Liver (tissue), 8 donors: ENCODE measurements at regions not wholly inside any gene's neighbourhood (a gene's known extent, or its start where the extent isn't known, plus 50 kb on each side); places are given as distances from the start of the nearest gene placed in this dataset.

Experiments
- DNase-seq: peaks from one replicate; pipeline ENCODE4 v3.0.0-alpha.2; 2017; ENCODE audit warnings: low spot score
- H3K27ac ChIP-seq, 2 donors: one replicate each; pipeline ENCODE4 v1.7.0; 2013; ENCODE audit warnings: inconsistent platforms in 2 of 2, low read length in 2 of 2, control low read depth in 1 of 2, low read depth in 1 of 2, mild to moderate bottlenecking in 1 of 2
- H3K27me3 ChIP-seq, 4 donors: one replicate each; pipeline versions ENCODE4 v1.6.1 to v1.7.0; 2013; ENCODE audit warnings: low read length in 3 of 4, inconsistent platforms in 1 of 4, mild to moderate bottlenecking in 1 of 4, moderate library complexity in 1 of 4; ENCODE audit not compliant: control insufficient read depth in 4 of 4, insufficient read depth in 4 of 4
- H3K36me3 ChIP-seq, 4 donors: one replicate each; pipeline versions ENCODE4 v1.6.1 to v1.7.0; 2013; ENCODE audit warnings: low read length in 3 of 4, mild to moderate bottlenecking in 3 of 4, low read depth in 1 of 4, moderate library complexity in 1 of 4; ENCODE audit not compliant: control insufficient read depth in 4 of 4, insufficient read depth in 3 of 4
- H3K4me1 ChIP-seq, 4 donors: one replicate each; pipeline versions ENCODE4 v1.6.1 to v1.7.0; 2013; ENCODE audit warnings: low read length in 3 of 4, mild to moderate bottlenecking in 3 of 4, moderate library complexity in 1 of 4; ENCODE audit not compliant: control insufficient read depth in 4 of 4, insufficient read depth in 4 of 4
- H3K4me3 ChIP-seq, 3 donors: one replicate each; pipeline versions ENCODE4 v1.6.1 to v1.7.0; 2013; ENCODE audit warnings: low read length in 3 of 3, control low read depth in 1 of 3, low read depth in 1 of 3, mild to moderate bottlenecking in 1 of 3
- H3K9ac ChIP-seq, 2 donors: one replicate each; pipeline ENCODE4 v1.7.0; 2013; ENCODE audit warnings: low read length in 2 of 2, mild to moderate bottlenecking in 2 of 2, moderate library complexity in 2 of 2, control low read depth in 1 of 2, low read depth in 1 of 2
- H3K9me3 ChIP-seq, 4 donors: one replicate each; pipeline versions ENCODE4 v1.6.1 to v1.7.0; 2013; ENCODE audit warnings: low read length in 3 of 4; ENCODE audit not compliant: control insufficient read depth in 4 of 4
- FOXA1 ChIP-seq: IDR thresholded peaks from 2 replicates; pipeline ENCODE4 v1.6.1; 2016; ENCODE audit warnings: antibody characterized with exemption
- FOXA2 ChIP-seq: IDR thresholded peaks from 2 replicates; pipeline ENCODE4 v1.6.1; 2016; ENCODE audit warnings: antibody characterized with exemption
- GABPA ChIP-seq, 2 donors: IDR thresholded peaks in 1 of 2; conservative IDR thresholded peaks in 1 of 2; 2 replicates each; pipeline ENCODE4 v1.6.1; 2016; ENCODE audit warnings: antibody characterized with exemption in 2 of 2, mild to moderate bottlenecking in 1 of 2, moderate library complexity in 1 of 2
- HNF4A ChIP-seq, 2 donors: conservative IDR thresholded peaks; 2 replicates each; pipeline ENCODE4 v1.6.1; 2016; ENCODE audit warnings: antibody characterized with exemption in 2 of 2, mild to moderate bottlenecking in 2 of 2
- HNF4G ChIP-seq: IDR thresholded peaks from 2 replicates; pipeline ENCODE4 v1.6.1; 2016; ENCODE audit warnings: antibody characterized with exemption
- JUND ChIP-seq, 2 donors: IDR thresholded peaks; 2 replicates each; pipeline ENCODE4 v1.6.1; 2016; ENCODE audit warnings: antibody characterized with exemption in 2 of 2
- MAX ChIP-seq: IDR thresholded peaks from 2 replicates; pipeline ENCODE4 v1.6.1; 2016; ENCODE audit warnings: antibody characterized with exemption
- NR2F2 ChIP-seq: IDR thresholded peaks from 2 replicates; pipeline ENCODE4 v1.6.1; 2016; ENCODE audit warnings: antibody characterized with exemption
- RAD21 ChIP-seq, 2 donors: IDR thresholded peaks; 2 replicates each; pipeline ENCODE4 v1.6.1; 2016; ENCODE audit warnings: antibody characterized with exemption in 2 of 2, mild to moderate bottlenecking in 2 of 2
- REST ChIP-seq: IDR thresholded peaks from 2 replicates; pipeline ENCODE4 v1.6.1; 2016; ENCODE audit warnings: antibody characterized with exemption, mild to moderate bottlenecking
- RXRA ChIP-seq, 2 donors: IDR thresholded peaks; 2 replicates each; pipeline ENCODE4 v1.6.1; 2017 to 2018; ENCODE audit warnings: antibody characterized with exemption in 2 of 2, mild to moderate bottlenecking in 1 of 2
- WGBS: extraction: QIAGEN DNeasy Blood & Tissue Kit; methylation state at CpG from one replicate; pipeline ENCODE4 v1.1.7; 2013; 5-methylcytosine and 5-hydroxymethylcytosine counted together
- TF ChIP-seq, protein P1 (sequence below): fragments of 150-350 bp; IDR thresholded peaks from 2 replicates; pipeline ENCODE4 v1.5.1; 2017; ENCODE audit warnings: improper control_type of control experiment, low read depth, low read length; ENCODE audit not compliant: missing input control
- TF ChIP-seq, protein P2 (sequence below): IDR thresholded peaks from 2 replicates; pipeline ENCODE4 v1.6.1; 2016; ENCODE audit warnings: antibody characterized with exemption
- TF ChIP-seq, protein P3 (sequence below): IDR thresholded peaks from 2 replicates; pipeline ENCODE4 v1.6.1; 2016; ENCODE audit warnings: antibody characterized with exemption
- donor health status: healthy.
- donor health status: healthy.
- donor health status: healthy.
- donor health status: healthy.
- donor health status: healthy.

- no peak for TF ChIP-seq HNF4A (conservative IDR thresholded peaks at IDR 0.05)
- TF ChIP-seq JUND (IDR thresholded peaks at IDR 0.05), result no peak
Observed at GRCh38 chr2:200170221-200170620, 136.3 kb upstream of the SPATS2L start (continued).

- no peaks in the 10 kb centered on the region for H3K4me1 ChIP-seq
- TF ChIP-seq FOXA1, result no peak
- no peak for TF ChIP-seq MAX
- TF ChIP-seq HNF4A (conservative IDR thresholded peaks at IDR 0.05), result no peak
- TF ChIP-seq RXRA (IDR thresholded peaks at IDR 0.05), result no peak
- TF ChIP-seq GABPA (IDR thresholded peaks at IDR 0.05 in 1 of 2, conservative IDR thresholded peaks at IDR 0.05 in 1 of 2), result no peak
- TF ChIP-seq FOXA2, result no peak
- no peak for TF ChIP-seq JUND (IDR thresholded peaks at IDR 0.05)
- TF ChIP-seq, protein P1, sequence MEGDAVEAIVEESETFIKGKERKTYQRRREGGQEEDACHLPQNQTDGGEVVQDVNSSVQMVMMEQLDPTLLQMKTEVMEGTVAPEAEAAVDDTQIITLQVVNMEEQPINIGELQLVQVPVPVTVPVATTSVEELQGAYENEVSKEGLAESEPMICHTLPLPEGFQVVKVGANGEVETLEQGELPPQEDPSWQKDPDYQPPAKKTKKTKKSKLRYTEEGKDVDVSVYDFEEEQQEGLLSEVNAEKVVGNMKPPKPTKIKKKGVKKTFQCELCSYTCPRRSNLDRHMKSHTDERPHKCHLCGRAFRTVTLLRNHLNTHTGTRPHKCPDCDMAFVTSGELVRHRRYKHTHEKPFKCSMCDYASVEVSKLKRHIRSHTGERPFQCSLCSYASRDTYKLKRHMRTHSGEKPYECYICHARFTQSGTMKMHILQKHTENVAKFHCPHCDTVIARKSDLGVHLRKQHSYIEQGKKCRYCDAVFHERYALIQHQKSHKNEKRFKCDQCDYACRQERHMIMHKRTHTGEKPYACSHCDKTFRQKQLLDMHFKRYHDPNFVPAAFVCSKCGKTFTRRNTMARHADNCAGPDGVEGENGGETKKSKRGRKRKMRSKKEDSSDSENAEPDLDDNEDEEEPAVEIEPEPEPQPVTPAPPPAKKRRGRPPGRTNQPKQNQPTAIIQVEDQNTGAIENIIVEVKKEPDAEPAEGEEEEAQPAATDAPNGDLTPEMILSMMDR, result no peak
- TF ChIP-seq NR2F2, result no peak
- no peak for TF ChIP-seq REST
- no peak for TF ChIP-seq RAD21 (IDR thresholded peaks at IDR 0.05)
- TF ChIP-seq, protein P2, sequence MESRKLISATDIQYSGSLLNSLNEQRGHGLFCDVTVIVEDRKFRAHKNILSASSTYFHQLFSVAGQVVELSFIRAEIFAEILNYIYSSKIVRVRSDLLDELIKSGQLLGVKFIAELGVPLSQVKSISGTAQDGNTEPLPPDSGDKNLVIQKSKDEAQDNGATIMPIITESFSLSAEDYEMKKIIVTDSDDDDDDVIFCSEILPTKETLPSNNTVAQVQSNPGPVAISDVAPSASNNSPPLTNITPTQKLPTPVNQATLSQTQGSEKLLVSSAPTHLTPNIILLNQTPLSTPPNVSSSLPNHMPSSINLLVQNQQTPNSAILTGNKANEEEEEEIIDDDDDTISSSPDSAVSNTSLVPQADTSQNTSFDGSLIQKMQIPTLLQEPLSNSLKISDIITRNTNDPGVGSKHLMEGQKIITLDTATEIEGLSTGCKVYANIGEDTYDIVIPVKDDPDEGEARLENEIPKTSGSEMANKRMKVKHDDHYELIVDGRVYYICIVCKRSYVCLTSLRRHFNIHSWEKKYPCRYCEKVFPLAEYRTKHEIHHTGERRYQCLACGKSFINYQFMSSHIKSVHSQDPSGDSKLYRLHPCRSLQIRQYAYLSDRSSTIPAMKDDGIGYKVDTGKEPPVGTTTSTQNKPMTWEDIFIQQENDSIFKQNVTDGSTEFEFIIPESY, result no peak
- TF ChIP-seq, protein P3, sequence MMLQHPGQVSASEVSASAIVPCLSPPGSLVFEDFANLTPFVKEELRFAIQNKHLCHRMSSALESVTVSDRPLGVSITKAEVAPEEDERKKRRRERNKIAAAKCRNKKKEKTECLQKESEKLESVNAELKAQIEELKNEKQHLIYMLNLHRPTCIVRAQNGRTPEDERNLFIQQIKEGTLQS, result no peak
- no peak for TF ChIP-seq HNF4G
- no peak for DNase-seq
- no peak overlapping the region for H3K4me3 ChIP-seq
- H3K9me3 ChIP-seq, result no peaks in the 10 kb centered on the region
- no peaks in the 10 kb centered on the region for H3K27me3 ChIP-seq
- no peak overlapping the region for H3K27ac ChIP-seq
- no peaks in the 10 kb centered on the region for H3K36me3 ChIP-seq
- H3K9ac ChIP-seq, result no peak overlapping the region
- WGBS, result 71% methylated on average over 4 of the region's 4 CpGs
Observed at GRCh38 chr2:200171731-200172482, 134.6 kb upstream of the SPATS2L start.
